Memory B cell (primary cell): ENCODE measurements at regions not wholly inside any gene's neighbourhood (a gene's known extent, or its start where the extent isn't known, plus 50 kb on each side); places are given as distances from the start of the nearest gene placed in this dataset.
"Not testable (repeated sequence)": the region's sequence is repeated elsewhere in the genome, so short reads cannot be mapped to it uniquely, and the experiment has no call there.

Source experiments
- ATAC-seq: fragments of 150-1000 bp; cut with Tn5 transposase; 2 replicates; pipeline ENCODE4 v1.10.0; 2021; ENCODE audit warnings: low read depth, mild to moderate bottlenecking, moderate library complexity
- DNase-seq, 2 donors: peaks; one replicate each; pipeline ENCODE4 v3.0.0; 2022; ENCODE audit warnings: low spot score in 2 of 2
- H3K27ac Mint-ChIP-seq: one replicate; pipeline ENCODE4 v1.8.0; 2022; ENCODE audit warnings: mild to moderate bottlenecking, moderate library complexity, mixed read lengths
- H3K27me3 Mint-ChIP-seq: one replicate; pipeline ENCODE4 v1.8.0; 2022; ENCODE audit warnings: mixed read lengths
- H3K36me3 Mint-ChIP-seq: one replicate; pipeline ENCODE4 v1.8.0; 2022; ENCODE audit warnings: mild to moderate bottlenecking, mixed read lengths
- H3K4me1 Mint-ChIP-seq: one replicate; pipeline ENCODE4 v1.8.0; 2022; ENCODE audit warnings: mixed read lengths
- H3K4me3 Mint-ChIP-seq: one replicate; pipeline ENCODE4 v1.8.0; 2022; ENCODE audit warnings: mild to moderate bottlenecking, moderate library complexity, mixed read lengths
- H3K9me3 Mint-ChIP-seq: one replicate; pipeline ENCODE4 v1.8.0; 2022; ENCODE audit warnings: mixed read lengths

GRCh38 chr3:75384016-75384415, 280.1 kb upstream of the FRG2C start:
- not testable (repeated sequence) for DNase-seq, ATAC-seq, H3K4me1 Mint-ChIP-seq, H3K9me3 Mint-ChIP-seq, H3K27ac Mint-ChIP-seq, H3K4me3 Mint-ChIP-seq, H3K27me3 Mint-ChIP-seq, H3K36me3 Mint-ChIP-seq

- not testable (repeated sequence) for H3K4me3 Mint-ChIP-seq, H3K27me3 Mint-ChIP-seq, DNase-seq, H3K4me1 Mint-ChIP-seq, H3K27ac Mint-ChIP-seq, H3K9me3 Mint-ChIP-seq, ATAC-seq, H3K36me3 Mint-ChIP-seq
These were observed 275.5 kb upstream of the FRG2C start for GRCh38 chr3:75388486-75389124.

DNA sequence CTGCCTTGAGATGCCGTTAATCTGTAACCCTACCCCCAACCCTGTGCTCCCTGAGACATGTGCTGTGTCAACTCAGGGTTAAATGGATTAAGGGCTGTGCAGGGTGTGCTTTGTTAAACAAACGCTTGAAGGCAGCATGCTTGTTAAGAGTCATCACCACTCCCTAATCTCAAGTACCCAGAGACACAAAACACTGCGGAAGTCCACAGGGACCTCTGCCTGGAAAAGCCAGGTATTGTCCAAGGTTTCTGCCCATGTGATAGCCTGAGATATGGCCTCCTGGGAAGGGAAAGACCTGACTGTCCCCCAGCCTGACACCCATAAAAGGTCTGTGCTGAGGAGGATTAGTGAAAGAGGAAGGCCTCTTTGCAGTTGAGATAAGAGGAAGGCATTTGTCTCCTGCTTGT, 270.8 kb upstream of the FRG2C start:
- not testable (repeated sequence) for H3K4me1 Mint-ChIP-seq, H3K27ac Mint-ChIP-seq, H3K27me3 Mint-ChIP-seq, H3K36me3 Mint-ChIP-seq, H3K4me3 Mint-ChIP-seq, ATAC-seq, DNase-seq, H3K9me3 Mint-ChIP-seq

- ATAC-seq, H3K36me3 Mint-ChIP-seq, H3K4me3 Mint-ChIP-seq, H3K27me3 Mint-ChIP-seq, DNase-seq, H3K27ac Mint-ChIP-seq, H3K4me1 Mint-ChIP-seq, H3K9me3 Mint-ChIP-seq: not testable (repeated sequence)
These were observed 270.0 kb upstream of the FRG2C start for GRCh38 chr3:75394102-75394501.

DNA sequence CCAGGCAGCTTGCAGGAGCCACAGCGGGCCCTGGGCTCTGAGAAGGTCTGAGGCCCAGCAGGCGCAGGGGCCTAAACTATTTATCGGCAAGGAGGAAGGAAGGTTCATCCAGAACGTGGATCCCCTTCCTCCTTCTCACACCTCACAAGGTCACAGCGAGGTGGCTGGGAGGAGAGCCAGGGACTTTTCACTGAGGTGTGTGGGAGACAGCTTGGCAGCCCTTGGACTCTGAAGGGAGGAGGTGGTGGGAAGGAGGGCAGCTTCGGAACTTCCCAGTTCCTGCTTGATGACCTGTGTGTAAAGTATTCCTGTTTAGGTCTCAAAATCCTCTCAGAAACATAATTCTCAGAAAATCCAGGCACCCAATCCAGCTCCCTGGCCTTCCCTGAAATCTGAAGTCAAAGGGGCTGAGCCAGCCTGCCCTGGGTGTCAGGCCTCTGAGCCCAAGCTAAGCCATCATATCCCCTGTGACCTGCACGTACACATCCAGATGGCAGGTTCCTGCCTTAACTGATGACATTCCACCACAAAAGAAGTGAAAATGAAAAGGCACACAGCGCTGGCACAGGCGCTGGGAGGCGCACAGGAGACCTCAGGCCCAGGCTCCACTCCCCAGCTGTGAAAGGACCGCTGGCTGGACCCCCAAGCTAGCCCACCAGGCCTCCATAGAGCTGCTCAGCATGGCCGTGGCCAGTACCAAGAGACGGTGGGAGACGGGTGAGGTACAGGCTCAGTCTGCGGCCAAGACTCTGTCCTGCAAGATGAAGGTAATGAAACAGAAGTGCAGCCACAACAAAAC, 269.4 kb upstream of the FRG2C start:
- not testable (repeated sequence) for ATAC-seq, H3K36me3 Mint-ChIP-seq, DNase-seq, H3K27ac Mint-ChIP-seq, H3K27me3 Mint-ChIP-seq, H3K4me3 Mint-ChIP-seq, H3K9me3 Mint-ChIP-seq, H3K4me1 Mint-ChIP-seq

- Mint-ChIP-seq H3K9me3 (peaks cover 2% of the 10 kb centered on the region), H3K27ac (no peak overlapping the region), H3K4me3 (no peak overlapping the region), H3K36me3 (peaks cover 1% of the 10 kb centered on the region), H3K4me1 (no peaks in the 10 kb centered on the region), H3K27me3 (peaks cover 1% of the 10 kb centered on the region)
- DNase-seq: no peak
- ATAC-seq: no peak
These were observed 268.4 kb upstream of the FRG2C start for GRCh38 chr3:75395580-75396315.

- H3K4me3 Mint-ChIP-seq: no peak overlapping the region
- no peaks in the 10 kb centered on the region for H3K4me1 Mint-ChIP-seq
- H3K27ac Mint-ChIP-seq: no peak overlapping the region
- ATAC-seq: no peak
- peaks cover 2% of the 10 kb centered on the region for H3K9me3 Mint-ChIP-seq
- DNase-seq: no peak
- peaks cover 1% of the 10 kb centered on the region for H3K36me3 Mint-ChIP-seq
- H3K27me3 Mint-ChIP-seq: peaks cover 1% of the 10 kb centered on the region
These were observed 267.8 kb upstream of the FRG2C start for GRCh38 chr3:75396316-75396802.

DNA sequence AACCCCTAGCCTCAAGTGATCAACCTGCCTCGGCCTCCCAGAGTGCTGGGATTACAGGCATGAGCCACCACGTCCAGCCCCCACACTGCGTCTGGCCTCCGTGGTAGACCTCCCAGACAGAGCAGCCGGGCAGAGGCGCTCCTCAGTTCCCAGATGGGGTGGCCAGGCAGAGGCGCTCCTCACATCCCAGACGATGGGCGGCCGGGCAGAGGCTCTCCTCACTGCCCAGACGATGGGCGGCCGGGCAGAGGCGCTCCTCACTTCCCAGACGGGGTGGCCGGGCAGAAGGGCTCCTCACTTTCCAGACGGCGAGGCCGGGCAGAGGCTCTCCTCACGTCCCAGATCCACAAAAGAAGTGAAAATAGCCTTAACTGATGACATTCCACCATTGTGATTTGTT, 266.6 kb upstream of the FRG2C start:
- not testable (repeated sequence) for H3K36me3 Mint-ChIP-seq, ATAC-seq, DNase-seq, H3K27ac Mint-ChIP-seq, H3K4me3 Mint-ChIP-seq, H3K4me1 Mint-ChIP-seq, H3K27me3 Mint-ChIP-seq, H3K9me3 Mint-ChIP-seq

GRCh38 chr3:75422101-75422945, 241.8 kb upstream of the FRG2C start:
- H3K9me3 Mint-ChIP-seq, DNase-seq, H3K4me1 Mint-ChIP-seq, H3K36me3 Mint-ChIP-seq, H3K4me3 Mint-ChIP-seq, H3K27me3 Mint-ChIP-seq, ATAC-seq: not testable (repeated sequence)
- peak overlapping the region; percentile 72 for H3K27ac Mint-ChIP-seq

DNA sequence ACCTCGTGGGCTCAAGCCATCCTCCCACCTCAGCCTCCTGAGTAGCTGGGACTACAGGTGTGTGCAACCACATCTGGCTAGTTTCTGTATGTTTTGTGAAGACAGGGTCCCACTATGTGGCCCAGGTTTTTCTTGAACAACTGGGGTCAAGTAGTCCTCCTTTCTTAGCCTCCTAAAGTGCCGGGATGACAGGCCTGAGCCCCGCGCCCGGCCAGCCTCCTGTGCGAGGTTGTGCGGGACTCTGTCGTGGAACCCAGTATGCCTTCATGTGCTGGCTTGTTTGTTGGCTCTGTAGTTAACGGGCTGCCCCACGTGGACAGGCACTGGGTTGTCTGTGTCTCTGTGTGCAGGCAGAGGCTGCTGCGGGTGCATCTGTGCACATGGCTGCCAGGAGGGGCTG, 238.7 kb upstream of the FRG2C start:
- H3K27me3 Mint-ChIP-seq, H3K27ac Mint-ChIP-seq, H3K36me3 Mint-ChIP-seq, H3K9me3 Mint-ChIP-seq, ATAC-seq, H3K4me3 Mint-ChIP-seq, DNase-seq, H3K4me1 Mint-ChIP-seq: not testable (repeated sequence)

DNA sequence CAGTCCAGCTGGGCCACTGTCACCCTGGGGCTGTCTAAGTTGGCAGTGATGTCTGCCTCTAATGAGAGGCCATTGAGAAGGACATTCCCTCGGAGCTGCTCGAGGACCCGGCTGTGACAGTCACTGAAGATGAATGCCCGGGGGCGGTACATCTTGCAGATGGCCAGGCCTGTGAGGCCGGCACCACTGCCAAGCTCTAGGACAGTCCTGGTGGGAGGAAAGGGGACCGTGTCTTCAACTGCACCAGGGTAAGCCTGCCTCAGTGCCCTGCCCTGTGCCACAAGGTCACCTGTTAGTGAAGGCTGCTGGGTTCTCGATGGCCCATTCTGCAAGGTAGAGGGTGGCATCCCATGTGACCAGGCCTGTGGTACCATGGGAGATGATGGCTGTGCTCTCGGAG, 236.6 kb upstream of the FRG2C start:
- H3K27me3 Mint-ChIP-seq, ATAC-seq, H3K36me3 Mint-ChIP-seq, H3K27ac Mint-ChIP-seq, H3K4me3 Mint-ChIP-seq, H3K9me3 Mint-ChIP-seq, DNase-seq, H3K4me1 Mint-ChIP-seq: not testable (repeated sequence)

GRCh38 chr3:75427906-75428305, 236.2 kb upstream of the FRG2C start:
- ATAC-seq, H3K27ac Mint-ChIP-seq, H3K27me3 Mint-ChIP-seq, H3K4me3 Mint-ChIP-seq, H3K4me1 Mint-ChIP-seq, H3K36me3 Mint-ChIP-seq, DNase-seq, H3K9me3 Mint-ChIP-seq: not testable (repeated sequence)

- H3K36me3 Mint-ChIP-seq, H3K27me3 Mint-ChIP-seq, H3K4me1 Mint-ChIP-seq, H3K9me3 Mint-ChIP-seq, ATAC-seq, H3K27ac Mint-ChIP-seq, H3K4me3 Mint-ChIP-seq: not testable (repeated sequence)
- DNase-seq: peak in 1 of 2 donors; percentile 23
These were observed 234.4 kb upstream of the FRG2C start for GRCh38 chr3:75429561-75430220.
